GM13976 (cell line): ENCODE measurements at regions not wholly inside any gene's neighbourhood (a gene's known extent, or its start where the extent isn't known, plus 50 kb on each side); places are given as distances from the start of the nearest gene placed in this dataset.

Experiments used
- DNase-seq: peaks from one replicate; pipeline ENCODE4 v3.0.0; 2012; ENCODE audit warnings: low spot score
- in situ Hi-C: fragments of 300-500 bp; cut with MboI; formaldehyde crosslinking; loops from one replicate; pipeline ENCODE4 v1.12.0; 2022; ENCODE audit warnings: low sequenced_read_pairs, mixed read lengths, inconsistent platforms; ENCODE audit not compliant: unreplicated experiment
- TF ChIP-seq, protein P1 (sequence below): IDR thresholded peaks from 2 replicates; pipeline ENCODE4 v1.5.1; 2012; ENCODE audit warnings: borderline replicate concordance, mild to moderate bottlenecking; ENCODE audit not compliant: insufficient read depth; ENCODE audit errors: extremely low read depth, missing control alignments, control extremely low read depth

DNA sequence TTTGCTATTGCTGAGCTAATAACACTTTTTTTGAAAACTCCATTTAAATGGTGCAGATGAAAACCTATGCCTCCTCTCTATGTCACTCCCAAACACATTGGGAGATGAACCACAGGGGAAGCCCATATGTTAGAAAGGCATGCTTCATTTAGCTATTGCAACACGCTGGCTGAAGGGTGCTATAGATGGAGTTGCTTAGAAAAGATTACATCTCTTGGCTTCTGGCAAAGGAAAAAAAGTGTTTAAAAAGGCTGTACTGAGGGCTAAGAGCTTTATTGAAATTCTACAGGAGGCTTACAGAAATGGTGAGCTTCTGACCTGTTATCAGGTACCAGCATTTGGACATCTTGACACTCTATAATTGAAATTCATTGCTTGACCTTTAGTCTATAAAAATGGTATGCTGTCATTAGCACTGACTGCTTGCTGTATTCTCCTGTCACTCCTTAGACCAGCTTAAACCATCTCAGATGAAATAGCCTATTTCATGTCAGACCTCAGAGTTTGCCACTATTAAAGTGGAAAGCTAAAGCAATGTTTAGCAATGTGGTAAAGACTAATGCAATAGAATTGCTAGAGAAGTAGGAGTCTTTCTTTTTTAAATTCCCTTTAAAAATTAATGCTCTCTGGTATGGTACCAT is 503.9 kb downstream of the CDH11 start:
- no peak for DNase-seq
- TF ChIP-seq, protein P1, sequence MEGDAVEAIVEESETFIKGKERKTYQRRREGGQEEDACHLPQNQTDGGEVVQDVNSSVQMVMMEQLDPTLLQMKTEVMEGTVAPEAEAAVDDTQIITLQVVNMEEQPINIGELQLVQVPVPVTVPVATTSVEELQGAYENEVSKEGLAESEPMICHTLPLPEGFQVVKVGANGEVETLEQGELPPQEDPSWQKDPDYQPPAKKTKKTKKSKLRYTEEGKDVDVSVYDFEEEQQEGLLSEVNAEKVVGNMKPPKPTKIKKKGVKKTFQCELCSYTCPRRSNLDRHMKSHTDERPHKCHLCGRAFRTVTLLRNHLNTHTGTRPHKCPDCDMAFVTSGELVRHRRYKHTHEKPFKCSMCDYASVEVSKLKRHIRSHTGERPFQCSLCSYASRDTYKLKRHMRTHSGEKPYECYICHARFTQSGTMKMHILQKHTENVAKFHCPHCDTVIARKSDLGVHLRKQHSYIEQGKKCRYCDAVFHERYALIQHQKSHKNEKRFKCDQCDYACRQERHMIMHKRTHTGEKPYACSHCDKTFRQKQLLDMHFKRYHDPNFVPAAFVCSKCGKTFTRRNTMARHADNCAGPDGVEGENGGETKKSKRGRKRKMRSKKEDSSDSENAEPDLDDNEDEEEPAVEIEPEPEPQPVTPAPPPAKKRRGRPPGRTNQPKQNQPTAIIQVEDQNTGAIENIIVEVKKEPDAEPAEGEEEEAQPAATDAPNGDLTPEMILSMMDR, result no peak
- in situ Hi-C loops, result no loop called here

DNA sequence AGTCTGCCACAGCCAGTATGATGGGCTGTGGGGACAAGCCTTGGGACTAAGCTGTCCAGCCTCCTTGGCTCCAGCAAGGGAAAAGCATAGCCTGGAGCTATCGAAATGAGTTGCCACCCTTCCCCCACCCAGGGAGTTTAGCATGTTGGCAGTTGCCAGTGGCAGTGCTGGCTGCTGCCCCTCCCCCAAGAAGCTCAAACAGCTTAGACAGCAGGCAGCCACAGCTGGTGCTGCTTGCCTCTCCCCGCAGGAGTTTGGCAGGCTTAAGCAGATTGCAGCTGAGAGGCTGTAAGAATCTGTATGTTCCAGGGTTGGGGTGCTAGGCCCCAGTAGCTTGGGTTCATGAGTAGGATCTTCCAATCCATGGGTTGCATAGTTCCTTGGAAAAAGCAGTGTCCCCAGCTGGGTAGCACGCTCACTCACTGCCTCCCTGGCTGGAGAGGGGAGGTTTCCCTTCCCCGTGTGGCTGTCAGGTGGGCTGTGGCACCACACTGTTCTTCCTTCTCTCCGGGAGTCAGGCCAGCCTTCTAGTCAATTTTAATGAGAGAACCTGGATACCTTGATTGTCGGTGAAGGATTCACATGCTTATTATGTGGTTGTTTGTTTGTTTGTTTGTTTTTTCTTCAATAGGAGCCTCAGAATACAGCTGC is 506.1 kb downstream of the CDH11 start:
- in situ Hi-C loops, result no loop called here
- TF ChIP-seq, protein P1, result no peak
- DNase-seq, result no peak

DNA sequence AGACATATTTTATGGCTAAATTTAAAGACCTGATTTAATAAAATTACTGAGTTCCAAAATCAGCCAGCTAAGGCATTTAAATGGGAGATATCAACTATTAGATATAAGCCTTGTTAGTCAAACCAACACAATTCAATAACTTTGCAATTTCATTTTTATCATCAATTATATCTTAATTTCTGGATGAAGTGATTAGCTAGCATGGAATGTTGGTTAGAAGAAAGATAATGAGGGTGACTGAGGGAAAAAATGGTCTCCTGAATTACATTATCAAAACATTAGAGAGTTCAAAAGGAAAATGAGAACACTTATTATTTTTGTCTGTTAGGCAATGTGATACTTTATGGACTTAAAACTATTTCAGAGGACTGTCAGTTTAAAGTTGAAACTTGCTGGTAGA is 525.7 kb downstream of the CDH11 start:
- in situ Hi-C loops, result no loop called here

DNA sequence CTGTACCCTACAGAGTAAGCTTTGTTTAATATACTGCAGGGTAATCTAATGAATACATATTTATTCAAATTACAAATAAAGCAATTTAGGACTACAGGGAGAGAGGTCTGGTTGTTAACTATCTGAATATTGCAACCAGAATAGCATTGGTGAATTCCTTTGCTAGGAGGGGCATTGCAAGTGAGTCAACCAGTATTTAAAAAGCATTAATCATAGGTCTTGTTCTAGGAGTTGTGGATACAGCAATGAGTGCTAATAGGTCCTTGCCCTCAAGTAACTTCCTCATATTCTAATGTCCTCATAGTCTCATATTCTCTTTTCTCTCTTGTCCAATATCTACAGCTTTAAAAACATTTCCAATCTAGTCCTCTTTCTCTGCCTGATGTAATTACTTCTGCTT is 531.4 kb downstream of the CDH11 start:
- TF ChIP-seq, protein P1, result no peak
- no peak for DNase-seq
- in situ Hi-C loops, result no loop called here

More for the DNA sequence above, 525.7 kb downstream of the CDH11 start:
- TF ChIP-seq, protein P1, result no peak
- no peak for DNase-seq

DNA sequence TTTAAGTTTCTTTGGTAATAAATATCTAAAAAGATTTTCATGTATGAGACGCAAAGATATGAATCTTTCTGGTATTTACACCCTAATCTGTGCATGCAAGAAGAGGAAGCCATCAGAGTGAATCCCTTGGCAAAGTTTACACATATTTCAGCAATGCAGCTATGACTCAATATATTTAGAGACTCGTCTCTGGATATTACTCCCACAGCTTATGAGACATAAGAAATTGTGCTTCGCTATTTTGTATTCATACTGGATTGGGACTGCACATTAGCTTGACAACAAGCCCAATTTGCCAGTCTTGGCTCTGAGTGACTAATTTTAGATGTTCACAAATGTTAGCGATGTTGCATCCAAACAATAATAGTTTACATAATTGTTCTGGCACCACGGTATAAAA is 532.0 kb downstream of the CDH11 start:
- in situ Hi-C loops, result no loop called here
- DNase-seq, result no peak
- TF ChIP-seq, protein P1, result no peak

DNA sequence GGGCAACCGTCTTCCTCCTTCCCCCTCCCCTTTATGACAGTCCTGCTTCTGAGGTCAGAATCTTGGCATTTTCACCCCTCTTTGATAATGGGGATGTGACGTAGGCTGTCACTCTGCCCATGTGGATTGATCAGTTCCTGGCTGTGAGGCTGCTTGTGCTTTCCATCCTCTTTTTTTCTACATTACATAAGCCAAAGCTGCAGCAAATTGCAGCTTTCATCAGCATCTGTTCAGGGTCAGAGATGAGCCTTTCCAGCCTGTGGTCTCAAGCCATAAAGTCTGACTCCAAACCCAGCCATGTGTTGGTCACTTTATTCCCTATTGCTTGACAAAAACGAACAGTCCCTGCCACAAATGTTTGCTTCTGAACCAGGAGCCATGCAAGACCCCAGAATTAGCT is 535.1 kb downstream of the CDH11 start:
- TF ChIP-seq, protein P1, result no peak
- DNase-seq, result no peak
- in situ Hi-C loops, result no loop called here
